ENCODE measurements at regions not wholly inside any gene's neighbourhood (a gene's known extent, or its start where the extent isn't known, plus 50 kb on each side); places are given as distances from the start of the nearest gene placed in this dataset.
"Not testable (repeated sequence)": the region's sequence is repeated elsewhere in the genome, so short reads cannot be mapped to it uniquely, and the experiment has no call there.

GRCh38 chr21:27359141-27359540 is 392.3 kb upstream of the ADAMTS5 start:
- Histone ChIP-seq H3K27me3 (no peaks in the 10 kb centered on the region), H3K9me3 (no peaks in the 10 kb centered on the region), H3K4me1 (peaks cover 0 to 6% (median 0%) of the 10 kb centered on the region in 3 donors), H3K36me3 (no peaks in the 10 kb centered on the region), H3K4me3 (no peak overlapping the region), H3K27ac (no peak overlapping the region)
- no peak for ATAC-seq
- TF ChIP-seq POLR2A (IDR thresholded peaks at IDR 0.05) (no peak), POLR2AphosphoS5 (IDR thresholded peaks at IDR 0.05) (peak; percentile 13), EP300 (IDR thresholded peaks at IDR 0.05) (no peak)

GRCh38 chr21:27352885-27353284 is 386.0 kb upstream of the ADAMTS5 start:
- Histone ChIP-seq H3K36me3 (no peaks in the 10 kb centered on the region), H3K4me1 (no peaks in the 10 kb centered on the region), H3K27me3 (no peaks in the 10 kb centered on the region), H3K27ac (no peak overlapping the region), H3K9me3 (no peaks in the 10 kb centered on the region), H3K4me3 (no peak overlapping the region)
- TF ChIP-seq CTCF (IDR thresholded peaks at IDR 0.05) (no peak), POLR2AphosphoS5 (IDR thresholded peaks at IDR 0.05) (no peak)
- no peak for ATAC-seq

- Histone ChIP-seq H3K27ac (no peak overlapping the region), H3K27me3 (no peaks in the 10 kb centered on the region), H3K9me3 (no peaks in the 10 kb centered on the region), H3K4me3 (no peak overlapping the region), H3K4me1 (no peaks in the 10 kb centered on the region), H3K36me3 (no peaks in the 10 kb centered on the region)
- TF ChIP-seq CTCF (IDR thresholded peaks at IDR 0.05) (no peak), POLR2AphosphoS5 (IDR thresholded peaks at IDR 0.05) (no peak), POLR2A (IDR thresholded peaks at IDR 0.05) (no peak), EP300 (IDR thresholded peaks at IDR 0.05) (no peak)
- 70 to 83% methylated on average over 2 of the region's 2 CpGs for WGBS, 2 donors (ENCODE audit: low coverage in 1 of 2)
- no peak for ATAC-seq
These were observed 379.2 kb upstream of the ADAMTS5 start for GRCh38 chr21:27346041-27346448.

- Histone ChIP-seq H3K27me3 (no peaks in the 10 kb centered on the region), H3K4me1 (no peaks in the 10 kb centered on the region), H3K4me3 (no peak overlapping the region), H3K36me3 (no peaks in the 10 kb centered on the region), H3K9me3 (no peaks in the 10 kb centered on the region), H3K27ac (no peak overlapping the region)
- ATAC-seq, result no peak
- TF ChIP-seq POLR2A (IDR thresholded peaks at IDR 0.05), result no peak
- TF ChIP-seq POLR2AphosphoS5 (IDR thresholded peaks at IDR 0.05), result no peak
- TF ChIP-seq CTCF (IDR thresholded peaks at IDR 0.05), result no peak
- TF ChIP-seq EP300 (IDR thresholded peaks at IDR 0.05), result no peak
- WGBS, 2 donors (ENCODE audit: low coverage in 1 of 2), result 62 to 75% methylated on average over 5 of the region's 5 CpGs
These were observed 373.0 kb upstream of the ADAMTS5 start for GRCh38 chr21:27339902-27340301.

- not testable (repeated sequence) for H3K9me3 ChIP-seq, H3K4me3 ChIP-seq, H3K27me3 ChIP-seq, ATAC-seq, H3K36me3 ChIP-seq, H3K27ac ChIP-seq, H3K4me1 ChIP-seq
- 75 to 92% methylated on average over 1 to 5 of the region's 5 CpGs for WGBS, 2 donors (ENCODE audit: low coverage in 1 of 2)
These were observed 371.1 kb upstream of the ADAMTS5 start for GRCh38 chr21:27338007-27338406.

- Histone ChIP-seq H3K36me3 (no peaks in the 10 kb centered on the region), H3K4me1 (no peaks in the 10 kb centered on the region), H3K9me3 (no peaks in the 10 kb centered on the region), H3K27me3 (no peaks in the 10 kb centered on the region), H3K4me3 (no peak overlapping the region), H3K27ac (no peak overlapping the region)
- 83 to 100% methylated on average over 1 of the region's 1 CpG for WGBS, 2 donors (ENCODE audit: low coverage in 1 of 2)
- ATAC-seq, result no peak
- no peak for TF ChIP-seq EP300 (IDR thresholded peaks at IDR 0.05)
- no peak for TF ChIP-seq POLR2AphosphoS5 (IDR thresholded peaks at IDR 0.05)
- no peak for TF ChIP-seq POLR2A (IDR thresholded peaks at IDR 0.05)
- TF ChIP-seq CTCF (IDR thresholded peaks at IDR 0.05), result no peak
These were observed 366.2 kb upstream of the ADAMTS5 start for GRCh38 chr21:27333096-27333495.
